NCI-H748 (cell line): ENCODE measurements at regions not wholly inside any gene's neighbourhood (a gene's known extent, or its start where the extent isn't known, plus 50 kb on each side); places are given as distances from the start of the nearest gene placed in this dataset.
A peak's percentile ranks its signal among the peaks of the same experiment; 100 is the strongest.

Experiments used
- DNase-seq: peaks from one replicate; lab custom pipeline; 2025; ENCODE audit not compliant: unreplicated experiment; lab: John Stamatoyannopoulos, UW

GRCh38 chr4:183563874-183564273, 59.0 kb downstream of the ING2 start:
- DNase-seq: no peak

GRCh38 chr4:183571350-183571941, 66.6 kb downstream of the ING2 start:
- DNase-seq: peak; percentile 69

- DNase-seq: no peak
Observed at GRCh38 chr4:183576701-183577404, 72.0 kb downstream of the ING2 start.

- DNase-seq: no peak
Observed at GRCh38 chr4:183580370-183580769, 75.5 kb downstream of the ING2 start.

GRCh38 chr4:183580849-183581248, 76.0 kb downstream of the ING2 start:
- DNase-seq: no peak

- no peak for DNase-seq
Observed at GRCh38 chr4:183586824-183587223, 72.2 kb downstream of the RWDD4 start.

- DNase-seq: no peak
Observed at GRCh38 chr4:183588169-183588675, 70.8 kb downstream of the RWDD4 start.

GRCh38 chr4:183588691-183589090, 70.3 kb downstream of the RWDD4 start:
- no peak for DNase-seq

- no peak for DNase-seq
Observed at GRCh38 chr4:183589461-183590099, 69.4 kb downstream of the RWDD4 start.
